HL-60 (cell line): ENCODE measurements at regions not wholly inside any gene's neighbourhood (a gene's known extent, or its start where the extent isn't known, plus 50 kb on each side); places are given as distances from the start of the nearest gene placed in this dataset.

Experiments used
- DNase-seq, 2 experiments: peaks; one replicate each; pipeline ENCODE4 v3.0.0-alpha.2; 2010 to 2020; ENCODE audit warnings: low read depth in 1 of 2, low spot score in 1 of 2
- H3K27ac ChIP-seq: fragments of 250-450 bp; sonication (Bioruptor Pico); replicated peaks from 2 replicates; pipeline ENCODE4 v1.5.1; 2020; ENCODE audit warnings: mild to moderate bottlenecking, moderate library complexity
- H3K27me3 ChIP-seq: fragments of 250-450 bp; sonication (Bioruptor Pico); 2 replicates; pipeline ENCODE4 v1.5.1; 2021; ENCODE audit warnings: mild to moderate bottlenecking, moderate library complexity; ENCODE audit not compliant: insufficient read depth, poor library complexity, severe bottlenecking
- H3K4me3 ChIP-seq: replicated peaks from 2 replicates; pipeline ENCODE4 v1.5.1; 2011; ENCODE audit warnings: mild to moderate bottlenecking, control low read depth, low read length; ENCODE audit not compliant: insufficient read depth
- CTCF ChIP-seq: IDR thresholded peaks from one replicate; pipeline ENCODE4 v1.5.1; 2011; ENCODE audit warnings: low read length, control low read depth, inconsistent platforms; ENCODE audit not compliant: insufficient read depth
- GABPA ChIP-seq: IDR thresholded peaks from 2 replicates; pipeline ENCODE4 v1.6.1; 2012; ENCODE audit warnings: low read depth
- POLR2AphosphoS5 ChIP-seq: IDR thresholded peaks from 2 replicates; pipeline ENCODE4 v1.6.1; 2012; ENCODE audit warnings: low read depth
- SPI1 ChIP-seq: IDR thresholded peaks from 2 replicates; pipeline ENCODE4 v1.6.1; 2012; ENCODE audit warnings: low read depth, mild to moderate bottlenecking, borderline replicate concordance
- TF ChIP-seq, protein P1 (sequence below): IDR thresholded peaks from 2 replicates; pipeline ENCODE4 v1.6.1; 2012; ENCODE audit warnings: low read depth; ENCODE audit not compliant: insufficient replicate concordance

GRCh38 chr15:46938169-46938568 is 779.1 kb upstream of the SEMA6D start:
- DNase-seq: no peak
- Histone ChIP-seq H3K4me3 (no peak overlapping the region), H3K27ac (no peak overlapping the region), H3K27me3 (no peaks in the 10 kb centered on the region)
- TF ChIP-seq, protein P1, sequence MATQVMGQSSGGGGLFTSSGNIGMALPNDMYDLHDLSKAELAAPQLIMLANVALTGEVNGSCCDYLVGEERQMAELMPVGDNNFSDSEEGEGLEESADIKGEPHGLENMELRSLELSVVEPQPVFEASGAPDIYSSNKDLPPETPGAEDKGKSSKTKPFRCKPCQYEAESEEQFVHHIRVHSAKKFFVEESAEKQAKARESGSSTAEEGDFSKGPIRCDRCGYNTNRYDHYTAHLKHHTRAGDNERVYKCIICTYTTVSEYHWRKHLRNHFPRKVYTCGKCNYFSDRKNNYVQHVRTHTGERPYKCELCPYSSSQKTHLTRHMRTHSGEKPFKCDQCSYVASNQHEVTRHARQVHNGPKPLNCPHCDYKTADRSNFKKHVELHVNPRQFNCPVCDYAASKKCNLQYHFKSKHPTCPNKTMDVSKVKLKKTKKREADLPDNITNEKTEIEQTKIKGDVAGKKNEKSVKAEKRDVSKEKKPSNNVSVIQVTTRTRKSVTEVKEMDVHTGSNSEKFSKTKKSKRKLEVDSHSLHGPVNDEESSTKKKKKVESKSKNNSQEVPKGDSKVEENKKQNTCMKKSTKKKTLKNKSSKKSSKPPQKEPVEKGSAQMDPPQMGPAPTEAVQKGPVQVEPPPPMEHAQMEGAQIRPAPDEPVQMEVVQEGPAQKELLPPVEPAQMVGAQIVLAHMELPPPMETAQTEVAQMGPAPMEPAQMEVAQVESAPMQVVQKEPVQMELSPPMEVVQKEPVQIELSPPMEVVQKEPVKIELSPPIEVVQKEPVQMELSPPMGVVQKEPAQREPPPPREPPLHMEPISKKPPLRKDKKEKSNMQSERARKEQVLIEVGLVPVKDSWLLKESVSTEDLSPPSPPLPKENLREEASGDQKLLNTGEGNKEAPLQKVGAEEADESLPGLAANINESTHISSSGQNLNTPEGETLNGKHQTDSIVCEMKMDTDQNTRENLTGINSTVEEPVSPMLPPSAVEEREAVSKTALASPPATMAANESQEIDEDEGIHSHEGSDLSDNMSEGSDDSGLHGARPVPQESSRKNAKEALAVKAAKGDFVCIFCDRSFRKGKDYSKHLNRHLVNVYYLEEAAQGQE: no peak
- no peak for TF ChIP-seq SPI1
- no peak for TF ChIP-seq GABPA
- TF ChIP-seq CTCF: no peak
- TF ChIP-seq POLR2AphosphoS5: no peak

- no peak overlapping the region for H3K4me3 ChIP-seq
- no peak for DNase-seq
- no peak for TF ChIP-seq GABPA
- TF ChIP-seq POLR2AphosphoS5: no peak
- TF ChIP-seq CTCF: no peak
- TF ChIP-seq SPI1: no peak
- TF ChIP-seq, protein P1: no peak
Observed at GRCh38 chr15:46941241-46941640, 776.1 kb upstream of the SEMA6D start.

DNA sequence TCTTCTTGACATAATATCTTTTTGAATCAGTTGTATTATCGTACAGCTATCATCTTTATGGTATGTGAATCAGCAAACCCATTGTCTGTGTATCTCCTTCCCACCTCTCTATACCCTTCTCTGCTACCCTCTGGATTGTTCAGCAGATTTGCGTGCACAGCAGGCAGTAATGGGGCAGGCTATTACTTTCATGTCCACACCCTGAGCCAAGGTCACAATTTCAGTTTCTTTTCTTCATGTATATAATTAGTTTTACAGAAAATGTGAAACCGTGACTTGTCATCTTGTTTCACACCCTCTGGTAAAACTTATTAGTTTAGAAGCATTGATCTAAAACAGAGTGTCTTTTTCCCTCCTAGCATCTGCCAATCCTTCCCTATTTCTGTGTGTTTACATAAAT is 770.4 kb upstream of the SEMA6D start:
- no peak for TF ChIP-seq POLR2AphosphoS5
- TF ChIP-seq, protein P1: no peak
- no peak for TF ChIP-seq GABPA
- no peaks in the 10 kb centered on the region for H3K27me3 ChIP-seq
- no peak overlapping the region for H3K4me3 ChIP-seq
- DNase-seq: no peak
- no peak overlapping the region for H3K27ac ChIP-seq

More at GRCh38 chr15:46941241-46941640, 776.1 kb upstream of the SEMA6D start:
- H3K27me3 ChIP-seq: no peaks in the 10 kb centered on the region
- no peak overlapping the region for H3K27ac ChIP-seq

DNA sequence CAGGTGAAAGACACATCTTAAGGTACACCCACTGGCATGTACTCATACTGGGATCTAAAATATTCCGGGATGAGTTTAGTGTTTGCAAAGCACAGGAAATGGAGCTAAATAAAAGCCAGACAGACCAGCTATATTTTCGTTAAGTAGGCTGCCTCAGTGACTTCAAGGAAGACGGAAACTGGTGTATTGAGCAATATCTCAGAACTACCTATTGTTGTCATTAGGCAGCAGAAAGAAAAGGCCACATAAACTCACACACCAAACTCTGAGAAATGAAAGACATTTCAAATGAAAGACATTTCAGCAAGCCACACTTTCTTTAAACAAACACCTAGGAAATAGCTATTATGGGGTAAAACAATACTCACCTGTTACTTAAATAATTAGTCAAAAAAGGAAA is 761.7 kb upstream of the SEMA6D start:
- no peak overlapping the region for H3K4me3 ChIP-seq
- no peak for TF ChIP-seq SPI1
- TF ChIP-seq POLR2AphosphoS5: no peak
- TF ChIP-seq CTCF: no peak
- TF ChIP-seq GABPA: no peak
- TF ChIP-seq, protein P1: no peak
- no peaks in the 10 kb centered on the region for H3K27me3 ChIP-seq
- H3K27ac ChIP-seq: no peak overlapping the region
- DNase-seq: no peak
